OCI-LY7 (cell line): ENCODE measurements at regions not wholly inside any gene's neighbourhood (a gene's known extent, or its start where the extent isn't known, plus 50 kb on each side); places are given as distances from the start of the nearest gene placed in this dataset.

ENCODE experiments used
- BruUV-seq: library from RNA; stranded (reverse); fragments of 400-500 nt; replicated peaks from 2 replicates; lab custom pipeline; 2021; lab: Mats Ljungman, UMichigan
- CTCF ChIA-PET: fragments of 300-600 bp; sonication (Branson Sonifier 250); formaldehyde crosslinking; loops from one replicate; lab custom pipeline; 2022; ENCODE audit warnings: antibody characterized with exemption; ENCODE audit not compliant: unreplicated experiment; lab: Charles Lee
- POLR2A ChIA-PET: fragments of 300-600 bp; sonication (Branson Sonifier 250); formaldehyde crosslinking; loops from one replicate; lab custom pipeline; 2022; ENCODE audit warnings: antibody characterized with exemption; lab: Charles Lee
- DNase-seq: peaks from one replicate; pipeline ENCODE4 v3.0.0-alpha.2; 2015; ENCODE audit warnings: low spot score
- H2AFZ ChIP-seq: fragments of 200-600 bp; sonication (generic), shearing (Covaris generic); 2 replicates; pipeline ENCODE4 v1.6.1; 2014; ENCODE audit warnings: mild to moderate bottlenecking, antibody characterized with exemption, low read length, moderate library complexity
- H3K27ac ChIP-seq: fragments of 200-600 bp; sonication (generic); 2 replicates; pipeline ENCODE4 v1.5.1; 2014; ENCODE audit warnings: mixed run types, low read depth, mild to moderate bottlenecking, moderate library complexity, low read length, inconsistent platforms; ENCODE audit not compliant: poor library complexity, severe bottlenecking
- H3K36me3 ChIP-seq: fragments of 200-600 bp; sonication (generic); 2 replicates; pipeline ENCODE4 v1.6.1; 2014; ENCODE audit warnings: mild to moderate bottlenecking, antibody characterized with exemption, low read length, moderate library complexity, mixed read lengths; ENCODE audit not compliant: insufficient read depth
- H3K4me1 ChIP-seq: fragments of 200-600 bp; sonication (generic); 2 replicates; pipeline ENCODE4 v1.5.1; 2014; ENCODE audit warnings: mild to moderate bottlenecking, low read length; ENCODE audit not compliant: insufficient read depth, poor library complexity, severe bottlenecking
- H3K4me2 ChIP-seq: fragments of 200-600 bp; sonication (generic); 2 replicates; pipeline ENCODE4 v1.6.1; 2014; ENCODE audit warnings: mild to moderate bottlenecking, low read length
- H3K4me3 ChIP-seq: fragments of 200-600 bp; sonication (generic); 2 replicates; pipeline ENCODE4 v1.5.1; 2014; ENCODE audit warnings: mild to moderate bottlenecking, low read depth, low read length; ENCODE audit not compliant: poor library complexity, severe bottlenecking
- H3K79me2 ChIP-seq: fragments of 200-600 bp; sonication (generic); 2 replicates; pipeline ENCODE4 v1.6.1; 2016; ENCODE audit warnings: low read depth, mild to moderate bottlenecking, low read length, moderate library complexity, mixed read lengths; ENCODE audit not compliant: insufficient read depth
- H3K9me2 ChIP-seq: fragments of 200-600 bp; sonication (generic); 2 replicates; pipeline ENCODE4 v1.6.1; 2016; ENCODE audit warnings: mild to moderate bottlenecking, low read length, mixed read lengths; ENCODE audit not compliant: insufficient read depth
- H3K9me3 ChIP-seq: fragments of 200-600 bp; sonication (generic); 2 replicates; pipeline ENCODE4 v1.6.1; 2014; ENCODE audit warnings: mild to moderate bottlenecking, mixed run types, low read length, mixed read lengths
- H4K20me1 ChIP-seq: fragments of 200-600 bp; sonication (generic); 2 replicates; pipeline ENCODE4 v1.6.1; 2014; ENCODE audit warnings: mild to moderate bottlenecking, antibody characterized with exemption, low read length, moderate library complexity, mixed read lengths; ENCODE audit not compliant: insufficient read depth
- EZH2phosphoT487 ChIP-seq: fragments of 200-600 bp; sonication (generic); IDR thresholded peaks from 2 replicates; pipeline ENCODE4 v1.6.1; 2018; ENCODE audit warnings: low read depth, borderline replicate concordance, mild to moderate bottlenecking, mixed run types, antibody characterized with exemption, low read length, moderate library complexity, mixed read lengths
- intact Hi-C: fragments of 100-400 bp; cut with micrococcal nuclease; formaldehyde crosslinking; loops from one replicate; pipeline ENCODE4 v1.10.0; 2022; ENCODE audit not compliant: unreplicated experiment
- TF ChIP-seq, protein P1 (sequence below): fragments of 200-600 bp; sonication (generic); conservative IDR thresholded peaks from 2 replicates; pipeline ENCODE4 v1.5.1; 2014; ENCODE audit warnings: mild to moderate bottlenecking, antibody characterized with exemption, low read length, moderate library complexity, mixed read lengths

DNA sequence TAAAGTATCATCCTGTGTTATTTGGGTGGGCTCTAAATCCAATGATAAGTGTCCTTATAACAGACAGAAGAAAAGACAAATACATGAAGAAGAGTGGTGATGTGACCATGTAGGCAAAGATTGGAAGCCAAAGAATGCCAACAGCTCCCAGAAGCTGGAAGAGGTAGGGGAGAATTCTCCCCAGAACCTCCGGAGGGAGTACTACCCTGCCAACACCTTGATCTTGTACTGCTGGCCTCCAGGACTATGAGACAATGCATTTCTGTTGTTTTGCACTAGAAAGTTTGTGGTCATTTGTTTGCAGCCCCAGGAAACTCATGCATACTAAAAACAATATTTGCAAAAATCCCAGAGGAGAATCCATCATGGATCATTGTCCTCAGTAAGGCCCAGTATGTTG lies 115.0 kb upstream of the ARHGAP20 start:
- H3K27ac ChIP-seq: no peak overlapping the region
- intact Hi-C loops: no loop called here
- no peaks in the 10 kb centered on the region for H3K9me3 ChIP-seq
- TF ChIP-seq EZH2phosphoT487: no peak
- no peaks in the 10 kb centered on the region for H4K20me1 ChIP-seq
- H3K4me3 ChIP-seq: no peak overlapping the region
- no peaks in the 10 kb centered on the region for H3K36me3 ChIP-seq
- no TSS peak for BruUV-seq
- ChIA-PET CTCF (no interaction called here), POLR2A (interaction anchor here (0.6 kb wide), 1 partner anchor 38 kb away, joined by 3 read pairs; no protein-coding TSS in a partner anchor)
- no peak overlapping the region for H2AFZ ChIP-seq
- no peaks in the 10 kb centered on the region for H3K79me2 ChIP-seq
- H3K4me2 ChIP-seq: no peak overlapping the region
- no peak for DNase-seq
- no peaks in the 10 kb centered on the region for H3K9me2 ChIP-seq
- no peaks in the 10 kb centered on the region for H3K4me1 ChIP-seq

DNA sequence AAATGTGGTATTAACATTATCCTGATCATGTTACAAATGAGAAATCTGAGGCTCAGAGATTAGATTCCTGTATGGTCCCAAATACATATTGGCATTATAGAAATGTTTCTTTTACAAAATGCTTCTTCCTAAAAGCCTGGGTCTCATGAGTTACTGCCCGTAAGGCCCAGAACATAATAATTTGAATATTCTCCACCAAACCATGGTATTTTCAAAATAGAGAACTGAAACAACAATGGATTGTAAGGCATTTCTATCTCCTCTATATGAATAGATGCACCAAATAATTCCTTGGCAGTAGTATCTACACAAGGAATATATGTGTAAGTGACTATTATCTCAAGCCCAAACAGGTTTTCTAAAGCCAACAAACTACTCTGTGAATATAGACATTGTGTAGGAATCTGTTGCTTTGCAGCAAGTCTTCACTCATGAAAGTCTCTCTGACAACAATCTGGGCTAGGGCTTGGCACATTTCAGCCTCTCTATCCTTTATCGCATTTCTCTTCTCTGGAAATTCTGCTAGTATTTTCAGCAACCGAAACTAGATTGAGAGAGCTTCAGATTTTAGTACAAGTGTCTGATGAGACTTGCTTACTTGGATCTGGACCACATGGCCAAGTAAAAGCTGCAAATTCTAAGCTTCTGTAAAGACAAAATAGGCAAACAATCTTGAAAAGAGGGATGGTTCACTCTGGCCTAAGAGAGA lies 112.8 kb upstream of the ARHGAP20 start:
- POLR2A ChIA-PET: no interaction called here
- no TSS peak for BruUV-seq

DNA sequence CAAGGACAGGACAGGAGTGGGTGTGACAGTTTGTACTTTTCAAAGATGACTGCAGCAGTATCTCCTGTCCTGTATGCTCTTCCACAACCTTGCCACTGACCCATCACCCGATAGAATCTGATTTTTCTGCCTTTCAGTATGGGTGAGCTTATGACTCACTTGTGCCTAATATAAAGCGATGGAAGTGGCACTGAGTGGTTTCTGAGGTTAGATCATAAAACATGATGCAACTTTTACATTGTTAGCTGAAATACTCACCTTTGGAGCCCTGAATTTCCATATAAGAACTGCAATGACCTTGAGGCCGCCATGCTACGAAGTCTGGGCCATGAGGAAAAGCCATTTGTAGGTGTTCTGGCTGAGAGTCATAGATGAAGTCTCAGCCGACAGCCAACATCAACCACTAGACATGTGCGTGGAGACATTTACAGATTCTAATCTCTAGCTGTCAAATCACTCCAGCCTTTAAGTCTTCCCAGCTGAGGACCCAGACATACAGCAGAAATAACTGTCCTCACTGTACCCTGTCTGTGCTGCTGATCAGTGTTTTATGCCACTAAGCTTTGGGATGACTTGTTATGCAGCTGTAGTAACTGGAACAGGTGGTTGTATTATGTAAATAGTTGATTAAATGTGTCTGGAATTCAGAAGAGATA lies 105.9 kb upstream of the ARHGAP20 start:
- ChIA-PET CTCF (no interaction called here), POLR2A (interaction anchor here (1.2 to 1.4 kb wide), 2 partner anchors 11 to 27 kb away, joined by 3 read pairs; no protein-coding TSS in a partner anchor)
- no peak overlapping the region for H3K4me2 ChIP-seq
- H3K4me1 ChIP-seq: no peaks in the 10 kb centered on the region
- no peak overlapping the region for H3K4me3 ChIP-seq
- no peak for TF ChIP-seq EZH2phosphoT487
- TF ChIP-seq, protein P1, sequence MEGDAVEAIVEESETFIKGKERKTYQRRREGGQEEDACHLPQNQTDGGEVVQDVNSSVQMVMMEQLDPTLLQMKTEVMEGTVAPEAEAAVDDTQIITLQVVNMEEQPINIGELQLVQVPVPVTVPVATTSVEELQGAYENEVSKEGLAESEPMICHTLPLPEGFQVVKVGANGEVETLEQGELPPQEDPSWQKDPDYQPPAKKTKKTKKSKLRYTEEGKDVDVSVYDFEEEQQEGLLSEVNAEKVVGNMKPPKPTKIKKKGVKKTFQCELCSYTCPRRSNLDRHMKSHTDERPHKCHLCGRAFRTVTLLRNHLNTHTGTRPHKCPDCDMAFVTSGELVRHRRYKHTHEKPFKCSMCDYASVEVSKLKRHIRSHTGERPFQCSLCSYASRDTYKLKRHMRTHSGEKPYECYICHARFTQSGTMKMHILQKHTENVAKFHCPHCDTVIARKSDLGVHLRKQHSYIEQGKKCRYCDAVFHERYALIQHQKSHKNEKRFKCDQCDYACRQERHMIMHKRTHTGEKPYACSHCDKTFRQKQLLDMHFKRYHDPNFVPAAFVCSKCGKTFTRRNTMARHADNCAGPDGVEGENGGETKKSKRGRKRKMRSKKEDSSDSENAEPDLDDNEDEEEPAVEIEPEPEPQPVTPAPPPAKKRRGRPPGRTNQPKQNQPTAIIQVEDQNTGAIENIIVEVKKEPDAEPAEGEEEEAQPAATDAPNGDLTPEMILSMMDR: no peak
- no peak overlapping the region for H2AFZ ChIP-seq
- no peaks in the 10 kb centered on the region for H3K79me2 ChIP-seq
- no peaks in the 10 kb centered on the region for H3K36me3 ChIP-seq
- DNase-seq: no peak
- no TSS peak for BruUV-seq
- H3K9me2 ChIP-seq: no peaks in the 10 kb centered on the region
- H3K9me3 ChIP-seq: 0 out of 2 replicates have a peak, but pooled peaks cover 5% of the 10 kb centered on the region
- intact Hi-C loops: no loop called here
- no peak overlapping the region for H3K27ac ChIP-seq
- no peaks in the 10 kb centered on the region for H4K20me1 ChIP-seq

More for the DNA sequence above, 112.8 kb upstream of the ARHGAP20 start:
- no peaks in the 10 kb centered on the region for H3K79me2 ChIP-seq
- H3K27ac ChIP-seq: no peak overlapping the region
- no peak overlapping the region for H2AFZ ChIP-seq
- intact Hi-C loops: no loop called here
- H3K4me2 ChIP-seq: no peak overlapping the region
- no peaks in the 10 kb centered on the region for H4K20me1 ChIP-seq
- DNase-seq: no peak
- H3K9me2 ChIP-seq: no peaks in the 10 kb centered on the region
- CTCF ChIA-PET: no interaction called here
- H3K36me3 ChIP-seq: no peaks in the 10 kb centered on the region
- no peaks in the 10 kb centered on the region for H3K9me3 ChIP-seq
- TF ChIP-seq, protein P1: no peak
- no peak for TF ChIP-seq EZH2phosphoT487
- no peaks in the 10 kb centered on the region for H3K4me1 ChIP-seq
- no peak overlapping the region for H3K4me3 ChIP-seq
